Central memory CD8-positive, alpha-beta T cell (primary cell): ENCODE measurements at regions not wholly inside any gene's neighbourhood (a gene's known extent, or its start where the extent isn't known, plus 50 kb on each side); places are given as distances from the start of the nearest gene placed in this dataset.

ENCODE experiments used
- ATAC-seq: fragments of 150-1000 bp; cut with Tn5 transposase; replicated peaks from 2 replicates; pipeline ENCODE4 v1.10.0; 2022; ENCODE audit warnings: mild to moderate bottlenecking, moderate FRiP score, moderate number of reproducible peaks; ENCODE audit not compliant: poor library complexity, severe bottlenecking; ENCODE audit errors: extremely low read depth
- DNase-seq, 2 donors: peaks; one replicate each; pipeline ENCODE4 v3.0.0; 2021; ENCODE audit warnings: low spot score in 2 of 2
- H3K27ac Mint-ChIP-seq: one replicate; pipeline ENCODE4 v1.8.0; 2022; ENCODE audit warnings: low read depth, mild to moderate bottlenecking, moderate library complexity, mixed read lengths
- H3K27me3 Mint-ChIP-seq: one replicate; pipeline ENCODE4 v1.8.0; 2022; ENCODE audit warnings: mixed read lengths
- H3K36me3 Mint-ChIP-seq: one replicate; pipeline ENCODE4 v1.8.0; 2022; ENCODE audit warnings: mild to moderate bottlenecking, moderate library complexity, mixed read lengths; ENCODE audit not compliant: insufficient read depth
- H3K4me1 Mint-ChIP-seq: one replicate; pipeline ENCODE4 v1.8.0; 2022; ENCODE audit warnings: mixed read lengths
- H3K4me3 Mint-ChIP-seq: one replicate; pipeline ENCODE4 v1.8.0; 2022; ENCODE audit warnings: mild to moderate bottlenecking, moderate library complexity, mixed read lengths
- H3K9me3 Mint-ChIP-seq: one replicate; pipeline ENCODE4 v1.8.0; 2022; ENCODE audit warnings: mixed read lengths

- Mint-ChIP-seq H3K27me3 (peaks cover 26% of the 10 kb centered on the region), H3K4me3 (no peak overlapping the region), H3K27ac (no peak overlapping the region), H3K9me3 (no peaks in the 10 kb centered on the region), H3K4me1 (no peaks in the 10 kb centered on the region), H3K36me3 (no peaks in the 10 kb centered on the region)
- DNase-seq (no peak), ATAC-seq (no peak)
Observed at GRCh38 chr15:38920966-38921365, 356.4 kb upstream of the RASGRP1 start.

- Mint-ChIP-seq H3K27ac (no peak overlapping the region), H3K4me1 (no peaks in the 10 kb centered on the region), H3K36me3 (no peaks in the 10 kb centered on the region), H3K27me3 (peaks cover 21% of the 10 kb centered on the region), H3K4me3 (no peak overlapping the region), H3K9me3 (no peaks in the 10 kb centered on the region)
- DNase-seq (no peak), ATAC-seq (no peak)
Observed at GRCh38 chr15:38921471-38921870, 356.9 kb upstream of the RASGRP1 start.

GRCh38 chr15:38928431-38928830, 363.8 kb upstream of the RASGRP1 start:
- Mint-ChIP-seq H3K4me1 (no peaks in the 10 kb centered on the region), H3K27me3 (peaks cover 7% of the 10 kb centered on the region), H3K4me3 (no peak overlapping the region), H3K36me3 (no peaks in the 10 kb centered on the region), H3K27ac (no peak overlapping the region), H3K9me3 (no peaks in the 10 kb centered on the region)
- DNase-seq = no peak
- no peak for ATAC-seq

- no peaks in the 10 kb centered on the region for H3K36me3 Mint-ChIP-seq
- no peak for ATAC-seq
- DNase-seq = no peak
- H3K4me1 Mint-ChIP-seq = no peaks in the 10 kb centered on the region
- H3K4me3 Mint-ChIP-seq = no peak overlapping the region
- no peaks in the 10 kb centered on the region for H3K9me3 Mint-ChIP-seq
- peaks cover 21% of the 10 kb centered on the region for H3K27me3 Mint-ChIP-seq
- H3K27ac Mint-ChIP-seq = no peak overlapping the region
Observed at GRCh38 chr15:38930851-38931572, 366.4 kb upstream of the RASGRP1 start.

GRCh38 chr15:38941399-38941953, 376.9 kb upstream of the RASGRP1 start:
- H3K4me1 Mint-ChIP-seq = no peaks in the 10 kb centered on the region
- no peak overlapping the region for H3K4me3 Mint-ChIP-seq
- H3K36me3 Mint-ChIP-seq = peaks cover 2% of the 10 kb centered on the region
- ATAC-seq = no peak
- no peaks in the 10 kb centered on the region for H3K9me3 Mint-ChIP-seq
- H3K27ac Mint-ChIP-seq = no peak overlapping the region
- peaks cover 39% of the 10 kb centered on the region for H3K27me3 Mint-ChIP-seq
- DNase-seq = no peak

- DNase-seq (no peak), ATAC-seq (no peak)
- peaks cover 28% of the 10 kb centered on the region for H3K27me3 Mint-ChIP-seq
- H3K4me3 Mint-ChIP-seq = no peak overlapping the region
- no peaks in the 10 kb centered on the region for H3K9me3 Mint-ChIP-seq
- no peaks in the 10 kb centered on the region for H3K4me1 Mint-ChIP-seq
- H3K27ac Mint-ChIP-seq = no peak overlapping the region
- H3K36me3 Mint-ChIP-seq = peaks cover 2% of the 10 kb centered on the region
Observed at GRCh38 chr15:38944536-38944935, 379.9 kb upstream of the RASGRP1 start.

GRCh38 chr15:38945551-38946298, 381.1 kb upstream of the RASGRP1 start:
- ATAC-seq (no peak), DNase-seq (no peak)
- Mint-ChIP-seq H3K27ac (no peak overlapping the region), H3K9me3 (no peaks in the 10 kb centered on the region), H3K4me1 (no peaks in the 10 kb centered on the region), H3K36me3 (peaks cover 2% of the 10 kb centered on the region), H3K27me3 (peaks cover 29% of the 10 kb centered on the region), H3K4me3 (no peak overlapping the region)

GRCh38 chr15:38954090-38954489, 389.5 kb upstream of the RASGRP1 start:
- H3K27me3 Mint-ChIP-seq = peaks cover 18% of the 10 kb centered on the region
- DNase-seq (no peak), ATAC-seq (no peak)
- H3K4me3 Mint-ChIP-seq = no peak overlapping the region
- H3K36me3 Mint-ChIP-seq = no peaks in the 10 kb centered on the region
- no peaks in the 10 kb centered on the region for H3K4me1 Mint-ChIP-seq
- H3K27ac Mint-ChIP-seq = no peak overlapping the region
- H3K9me3 Mint-ChIP-seq = no peaks in the 10 kb centered on the region

- DNase-seq = no peak
- no peaks in the 10 kb centered on the region for H3K36me3 Mint-ChIP-seq
- H3K4me3 Mint-ChIP-seq = no peak overlapping the region
- no peak for ATAC-seq
- no peak overlapping the region for H3K27ac Mint-ChIP-seq
- H3K27me3 Mint-ChIP-seq = peaks cover 1% of the 10 kb centered on the region
- no peaks in the 10 kb centered on the region for H3K9me3 Mint-ChIP-seq
- no peaks in the 10 kb centered on the region for H3K4me1 Mint-ChIP-seq
Observed at GRCh38 chr15:38961456-38961855, 396.8 kb upstream of the RASGRP1 start.

GRCh38 chr15:38961931-38962330, 397.3 kb upstream of the RASGRP1 start:
- ATAC-seq = no peak
- Mint-ChIP-seq H3K9me3 (no peaks in the 10 kb centered on the region), H3K36me3 (no peaks in the 10 kb centered on the region), H3K27me3 (peaks cover 6% of the 10 kb centered on the region), H3K4me3 (no peak overlapping the region), H3K27ac (no peak overlapping the region), H3K4me1 (no peaks in the 10 kb centered on the region)
- no peak for DNase-seq

- ATAC-seq (no peak), DNase-seq (no peak)
- H3K27me3 Mint-ChIP-seq = peaks cover 33% of the 10 kb centered on the region
- no peak overlapping the region for H3K4me3 Mint-ChIP-seq
- peaks cover 17% of the 10 kb centered on the region for H3K9me3 Mint-ChIP-seq
- H3K4me1 Mint-ChIP-seq = no peaks in the 10 kb centered on the region
- no peak overlapping the region for H3K27ac Mint-ChIP-seq
- H3K36me3 Mint-ChIP-seq = no peaks in the 10 kb centered on the region
Observed at GRCh38 chr15:38972831-38973230, 408.2 kb upstream of the RASGRP1 start.

GRCh38 chr15:38975282-38975990, 410.8 kb upstream of the RASGRP1 start:
- ATAC-seq (no peak), DNase-seq (no peak)
- Mint-ChIP-seq H3K36me3 (no peaks in the 10 kb centered on the region), H3K4me3 (no peak overlapping the region), H3K4me1 (no peaks in the 10 kb centered on the region), H3K9me3 (peaks cover 16% of the 10 kb centered on the region), H3K27ac (no peak overlapping the region), H3K27me3 (peaks cover 37% of the 10 kb centered on the region)
